DMS114 treated with DMSO at 0.1 percent for 48 hours (cell line): ENCODE measurements at regions not wholly inside any gene's neighbourhood (a gene's known extent, or its start where the extent isn't known, plus 50 kb on each side); places are given as distances from the start of the nearest gene placed in this dataset.
"Not testable (repeated sequence)": the region's sequence is repeated elsewhere in the genome, so short reads cannot be mapped to it uniquely, and the experiment has no call there.

ENCODE experiments used
- DNase-seq: peaks from one replicate; lab custom pipeline; 2025; ENCODE audit not compliant: unreplicated experiment; lab: John Stamatoyannopoulos, UW

DNA sequence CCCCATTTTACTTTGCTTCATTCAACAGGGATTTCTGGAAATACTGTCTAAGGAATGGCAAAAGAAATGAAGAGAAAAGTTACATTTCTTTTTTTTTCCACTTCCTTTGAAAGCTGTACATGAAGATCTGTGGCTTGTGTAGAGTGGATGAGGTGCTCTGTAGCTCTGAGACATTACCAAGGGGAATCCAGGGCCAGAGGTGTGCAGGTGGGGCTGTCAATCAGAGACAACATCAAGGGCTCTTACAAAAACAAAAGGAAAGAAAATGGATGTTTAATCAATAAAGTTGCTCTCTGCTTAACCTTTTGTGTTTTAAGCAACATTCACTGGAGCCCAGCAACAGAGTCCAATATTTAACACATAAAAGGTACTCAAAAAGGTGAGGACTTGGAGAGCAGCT is 391.1 kb downstream of the TMEM38B start:
- no peak for DNase-seq

GRCh38 chr9:106092083-106092482 is 397.7 kb downstream of the TMEM38B start:
- DNase-seq: no peak

DNA sequence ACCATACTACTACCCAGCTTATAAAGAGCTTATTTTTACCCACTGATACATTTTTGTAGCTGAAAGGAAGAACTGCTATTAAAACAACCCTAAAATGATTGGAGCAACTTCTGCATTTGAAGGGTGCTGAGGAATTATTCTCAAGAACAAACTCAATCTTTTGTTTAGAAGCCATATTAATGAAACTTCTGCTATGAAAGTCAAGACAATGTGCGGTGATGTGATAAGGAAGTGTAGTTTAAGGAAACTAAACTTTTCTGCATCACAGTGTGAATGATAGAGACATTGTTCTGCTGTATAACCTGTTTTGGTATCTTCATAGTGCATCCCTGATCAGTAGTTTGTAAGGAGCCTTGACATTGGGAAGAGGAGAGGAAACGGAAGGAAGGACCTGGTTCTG is 408.5 kb downstream of the TMEM38B start:
- no peak for DNase-seq

GRCh38 chr9:106104887-106105286 is 410.5 kb downstream of the TMEM38B start:
- DNase-seq: no peak

GRCh38 chr9:106106396-106106795 is 412.1 kb downstream of the TMEM38B start:
- DNase-seq: no peak

DNA sequence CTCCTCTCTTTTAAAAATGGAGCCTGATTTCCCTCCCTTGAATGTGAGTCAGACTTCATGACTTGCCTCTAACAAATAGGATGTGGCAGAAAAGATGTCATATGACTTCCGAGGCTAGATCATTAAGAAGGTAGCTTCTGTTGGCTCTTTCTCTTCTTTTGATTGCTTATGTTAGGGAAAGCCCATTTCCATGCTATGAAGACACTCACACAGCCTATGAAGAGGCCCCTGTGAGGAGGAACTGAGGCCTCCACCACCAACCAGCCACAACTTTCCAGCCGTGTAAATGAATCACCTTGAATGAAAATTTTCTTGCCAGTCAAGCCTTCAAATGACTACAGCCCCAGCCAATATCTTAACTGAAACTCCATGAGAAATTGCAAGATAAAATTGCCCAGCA is 413.4 kb downstream of the TMEM38B start:
- no peak for DNase-seq

- DNase-seq: not testable (repeated sequence)
Measured at GRCh38 chr9:106109706-106110105, 415.4 kb downstream of the TMEM38B start.

GRCh38 chr9:106110483-106110882 is 416.1 kb downstream of the TMEM38B start:
- no peak for DNase-seq

- DNase-seq: no peak
Measured at GRCh38 chr9:106111039-106111730, 416.8 kb downstream of the TMEM38B start.

GRCh38 chr9:106112935-106113334 is 418.6 kb downstream of the TMEM38B start:
- no peak for DNase-seq

GRCh38 chr9:106119176-106119575 is 424.8 kb downstream of the TMEM38B start:
- no peak for DNase-seq

GRCh38 chr9:106120071-106120470 is 425.7 kb downstream of the TMEM38B start:
- DNase-seq: no peak

- DNase-seq: no peak
Measured at GRCh38 chr9:106127776-106128175, 433.4 kb downstream of the TMEM38B start.

DNA sequence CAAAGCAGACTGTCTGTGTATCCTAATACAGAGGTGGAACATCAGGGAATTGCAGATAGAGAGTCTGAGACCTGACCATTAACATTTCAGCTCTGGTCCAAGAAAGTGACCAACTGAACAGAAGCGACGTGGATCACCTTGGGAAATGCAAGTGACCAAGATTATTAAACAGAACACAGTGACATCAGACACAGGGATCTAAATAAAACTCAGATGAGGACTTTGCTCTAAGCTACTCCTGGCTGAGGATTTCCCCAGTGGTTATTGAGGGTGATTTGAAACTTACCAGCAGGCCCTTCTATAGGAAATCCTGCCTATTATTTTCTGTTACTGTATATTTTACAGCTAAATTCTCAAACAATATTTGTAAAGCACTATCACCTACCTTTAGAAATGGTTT is 436.0 kb downstream of the TMEM38B start:
- no peak for DNase-seq

- no peak for DNase-seq
Measured at GRCh38 chr9:106143781-106144180, 449.4 kb downstream of the TMEM38B start.

DNA sequence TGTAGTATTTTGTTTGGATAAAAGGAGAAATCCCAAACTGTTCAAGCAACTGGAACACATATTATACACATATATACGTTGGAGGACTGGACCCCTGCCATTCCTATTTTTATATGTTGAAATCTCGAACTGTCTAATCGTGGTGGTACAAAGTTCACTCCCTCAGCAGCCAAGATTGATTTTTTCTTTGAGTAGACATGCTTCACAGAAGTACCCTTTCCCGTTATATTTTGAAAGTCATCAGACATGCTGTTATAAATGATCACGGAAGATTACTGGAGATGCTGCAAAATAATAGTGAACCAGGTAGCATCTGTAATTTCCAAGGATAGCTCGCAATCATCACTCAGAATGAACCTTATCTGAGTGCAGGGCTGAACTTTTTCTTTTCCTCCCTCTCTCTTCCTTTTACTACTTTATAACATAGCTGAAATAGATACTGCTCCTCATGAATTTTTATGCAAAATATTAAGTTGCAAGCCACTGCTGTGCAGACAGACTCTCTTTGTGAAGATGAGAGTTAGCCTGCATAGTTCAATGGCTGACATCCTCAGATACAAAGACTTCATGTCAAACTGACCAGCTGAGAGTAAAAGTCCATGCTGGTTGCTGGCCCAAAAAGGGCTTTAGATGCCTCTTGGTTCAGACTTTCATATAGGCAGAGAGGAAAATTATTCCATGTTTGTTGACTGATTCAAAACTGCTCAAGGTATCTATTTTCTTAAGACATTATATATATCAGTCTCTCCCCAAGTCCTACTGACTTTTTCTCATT is 451.9 kb downstream of the TMEM38B start:
- no peak for DNase-seq

DNA sequence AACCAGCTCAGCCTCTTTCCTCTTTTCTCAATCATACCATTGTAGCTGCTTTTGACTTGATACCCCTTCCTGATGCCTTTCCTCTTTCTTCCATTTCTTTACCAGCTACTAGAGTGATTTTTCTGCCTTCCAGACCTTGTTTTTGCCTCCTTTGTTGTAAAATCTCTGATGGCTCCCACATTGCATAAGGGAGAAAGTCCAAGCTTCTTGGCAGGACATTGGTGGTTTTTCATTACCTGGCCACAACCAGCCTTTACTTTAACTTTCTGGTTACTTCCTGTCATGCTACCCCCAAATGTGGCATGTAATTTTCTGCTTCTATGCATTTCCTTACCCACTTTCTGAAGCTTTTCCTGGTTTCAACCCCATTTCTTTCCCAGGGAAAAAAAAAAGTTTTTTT is 452.5 kb downstream of the TMEM38B start:
- no peak for DNase-seq

DNA sequence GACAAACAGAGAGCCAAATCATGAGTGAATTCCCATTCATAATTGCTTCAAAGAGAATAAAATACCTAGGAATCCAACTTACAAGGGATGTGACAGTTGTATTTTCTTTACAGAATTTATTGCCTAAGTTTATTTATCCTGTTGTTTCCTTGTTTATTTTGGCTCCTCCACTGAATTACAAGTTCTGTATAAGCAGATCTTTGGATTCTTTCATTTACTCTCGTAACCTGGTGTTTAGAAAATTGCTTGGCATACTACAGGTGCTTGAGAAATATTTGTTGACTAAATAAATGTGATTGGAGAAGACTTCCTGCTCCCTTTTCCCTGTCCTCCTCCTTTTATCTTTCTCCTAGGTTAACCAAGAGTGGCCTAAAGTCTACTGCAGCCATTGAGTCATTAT is 455.6 kb downstream of the TMEM38B start:
- no peak for DNase-seq

DNA sequence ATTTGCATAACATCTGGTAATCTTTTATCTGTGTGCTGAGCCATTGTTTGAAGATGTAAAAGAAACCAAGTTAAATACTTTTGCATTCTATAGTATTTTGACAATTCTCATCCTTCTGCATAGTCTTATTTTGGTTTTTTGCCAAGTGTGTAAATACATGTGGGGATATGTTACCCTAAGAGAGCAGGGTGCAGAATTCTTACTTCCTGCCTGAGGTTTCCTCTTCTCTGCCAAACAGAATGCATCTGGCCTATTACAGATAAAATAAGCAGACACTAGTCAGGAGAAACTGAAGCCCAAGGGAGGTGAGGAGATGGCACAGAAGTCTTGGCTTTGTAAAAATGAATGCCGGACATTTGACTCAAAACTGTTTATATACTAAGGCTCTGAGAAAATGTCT is 462.1 kb downstream of the TMEM38B start:
- no peak for DNase-seq

- DNase-seq: no peak
Measured at GRCh38 chr9:106172265-106172664, 477.9 kb downstream of the TMEM38B start.

DNA sequence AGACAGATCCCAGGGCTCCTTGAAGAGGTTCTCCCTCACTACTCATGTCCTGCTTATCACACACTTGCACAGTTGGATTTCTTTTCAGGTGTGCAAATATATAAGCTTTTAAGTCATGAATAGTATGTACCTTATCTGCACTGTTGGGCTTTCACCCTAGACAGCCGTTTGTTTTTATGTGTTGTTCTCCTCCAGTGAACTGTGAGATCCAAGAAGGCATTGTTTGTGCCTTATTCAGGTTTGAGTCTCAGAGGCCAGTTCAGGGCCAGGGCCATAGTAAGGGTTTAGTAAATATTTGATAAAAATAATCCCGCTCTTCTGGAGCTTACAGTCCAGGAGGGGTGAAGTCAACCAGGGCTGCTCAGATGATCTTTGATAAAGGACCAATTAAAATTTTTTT is 480.0 kb downstream of the TMEM38B start:
- no peak for DNase-seq

DNA sequence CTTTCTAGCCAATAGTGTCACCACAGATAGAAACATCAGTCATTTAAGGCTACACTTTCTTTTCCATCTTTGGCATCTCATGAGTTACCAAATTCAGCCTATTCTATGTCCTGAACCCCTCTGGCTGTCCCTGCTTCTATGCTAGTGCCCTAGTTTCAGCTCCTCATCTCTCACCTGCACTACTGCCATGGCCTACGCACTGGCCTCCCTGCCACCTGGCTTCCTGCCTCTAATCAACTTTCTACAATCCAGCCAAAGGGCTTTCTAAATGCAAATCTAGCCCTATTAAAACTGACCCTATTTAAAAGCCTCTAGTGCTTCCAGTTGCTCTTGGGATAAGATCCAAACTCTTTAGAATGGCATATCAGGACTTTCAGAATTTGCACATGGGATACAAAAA is 482.9 kb downstream of the TMEM38B start:
- no peak for DNase-seq

DNA sequence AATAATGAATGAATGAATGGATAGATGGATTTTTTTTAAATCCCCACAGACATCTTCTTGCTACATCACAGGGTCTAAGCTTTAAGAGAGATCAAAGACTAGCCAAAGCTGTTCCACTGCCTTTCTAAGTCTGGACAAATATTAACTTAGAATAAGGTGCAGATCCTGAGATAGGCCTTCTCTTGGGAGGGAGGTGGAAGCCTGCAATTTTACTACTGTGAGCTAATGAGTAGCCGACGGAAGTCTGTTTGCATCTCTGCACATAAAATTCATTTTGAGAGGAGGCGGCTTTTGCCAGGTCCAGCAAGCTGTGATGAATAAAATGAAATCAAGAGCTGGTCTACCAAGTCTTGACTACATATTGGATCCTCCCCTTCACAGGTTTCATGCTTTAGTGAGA is 484.9 kb downstream of the TMEM38B start:
- no peak for DNase-seq
